Panc1 (cell line): ENCODE measurements at regions not wholly inside any gene's neighbourhood (a gene's known extent, or its start where the extent isn't known, plus 50 kb on each side); places are given as distances from the start of the nearest gene placed in this dataset.

Source experiments
- ATAC-seq: fragments of 200-7000 bp; cut with Tn5 transposase; 2 replicates; pipeline ENCODE4 v1.9.1; 2020; ENCODE audit warnings: mild to moderate bottlenecking, moderate library complexity
- BruUV-seq: library from RNA; stranded (reverse); fragments of 400-500 nt; replicated peaks from 2 replicates; lab custom pipeline; 2021; lab: Mats Ljungman, UMichigan
- CTCF ChIA-PET: fragments of 300-600 bp; sonication (Branson Sonifier 250); formaldehyde crosslinking; loops from one replicate; lab custom pipeline; 2022; ENCODE audit warnings: antibody characterized with exemption; lab: Charles Lee
- POLR2A ChIA-PET: fragments of 300-600 bp; sonication (Branson Sonifier 250); formaldehyde crosslinking; loops from one replicate; lab custom pipeline; 2022; ENCODE audit warnings: antibody characterized with exemption; lab: Charles Lee
- DNase-seq: peaks from one replicate; pipeline ENCODE4 v3.0.0-alpha.2; 2010; ENCODE audit warnings: low read depth, low spot score
- H3K27ac ChIP-seq: 2 replicates; pipeline ENCODE4 v1.5.1; 2011; ENCODE audit warnings: mild to moderate bottlenecking, low read length, inconsistent platforms
- H3K27me3 ChIP-seq: fragments of 200-500 bp; sonication (Bioruptor generic); 2 replicates; pipeline ENCODE4 v1.6.0; 2014; ENCODE audit warnings: low read length, inconsistent platforms; ENCODE audit not compliant: control insufficient read depth, insufficient read depth
- H3K36me3 ChIP-seq: fragments of 200-500 bp; sonication (Bioruptor generic); 2 replicates; pipeline ENCODE4 v1.5.1; 2014; ENCODE audit warnings: inconsistent platforms, mild to moderate bottlenecking, low read length, moderate library complexity; ENCODE audit not compliant: control insufficient read depth, insufficient read depth
- H3K4me1 ChIP-seq: 2 replicates; pipeline ENCODE4 v1.5.1; 2011; ENCODE audit warnings: inconsistent platforms, mild to moderate bottlenecking, low read length, moderate library complexity; ENCODE audit not compliant: control insufficient read depth, insufficient read depth
- H3K4me3 ChIP-seq, 2 experiments: 2 replicates each; pipeline ENCODE4 v1.5.1; 2011 to 2012; ENCODE audit warnings: low read depth in 2 of 2, low read length in 2 of 2, mild to moderate bottlenecking in 2 of 2, inconsistent platforms in 1 of 2, moderate library complexity in 1 of 2
- H3K9me3 ChIP-seq: fragments of 200-500 bp; sonication (Bioruptor generic); 2 replicates; pipeline ENCODE4 v1.5.1; 2014; ENCODE audit warnings: low read depth, mild to moderate bottlenecking, inconsistent platforms, low read length, moderate library complexity; ENCODE audit not compliant: control insufficient read depth, insufficient read depth
- CTCF ChIP-seq: fragments of 450-650 bp; IDR thresholded peaks from 2 replicates; pipeline ENCODE4 v1.5.1; 2017; ENCODE audit warnings: mild to moderate bottlenecking
- POLR2AphosphoS5 ChIP-seq: IDR thresholded peaks from 2 replicates; pipeline ENCODE4 v1.6.1; 2012; ENCODE audit warnings: mild to moderate bottlenecking, low read depth, low read length, moderate library complexity
- SIN3A ChIP-seq: IDR thresholded peaks from 2 replicates; pipeline ENCODE4 v1.6.1; 2012; ENCODE audit warnings: low read depth, mild to moderate bottlenecking, low read length, moderate library complexity, borderline replicate concordance; ENCODE audit not compliant: insufficient read depth
- TCF7L2 ChIP-seq: IDR thresholded peaks from 2 replicates; pipeline ENCODE4 v1.6.1; 2011; ENCODE audit warnings: mild to moderate bottlenecking, low read depth, low read length, inconsistent platforms
- in situ Hi-C: cut with HindIII; loops from 2 replicates; pipeline ENCODE4 v1.10.0; 2016; ENCODE audit warnings: low sequenced_read_pairs, low pct_unique_long_range_greater_than_20kb
- intact Hi-C: fragments of 100-400 bp; cut with micrococcal nuclease; formaldehyde crosslinking; loops from one replicate; pipeline ENCODE4 v1.10.0; 2022; ENCODE audit not compliant: unreplicated experiment
- TF ChIP-seq, protein P1 (sequence below), 2 experiments: IDR thresholded peaks; 2 replicates each; pipeline ENCODE4 v1.6.1; 2011 to 2012; ENCODE audit warnings: low read depth in 2 of 2, control low read depth in 1 of 2, low read length in 1 of 2, mild to moderate bottlenecking in 1 of 2, moderate library complexity in 1 of 2; ENCODE audit not compliant: insufficient read depth in 1 of 2

DNA sequence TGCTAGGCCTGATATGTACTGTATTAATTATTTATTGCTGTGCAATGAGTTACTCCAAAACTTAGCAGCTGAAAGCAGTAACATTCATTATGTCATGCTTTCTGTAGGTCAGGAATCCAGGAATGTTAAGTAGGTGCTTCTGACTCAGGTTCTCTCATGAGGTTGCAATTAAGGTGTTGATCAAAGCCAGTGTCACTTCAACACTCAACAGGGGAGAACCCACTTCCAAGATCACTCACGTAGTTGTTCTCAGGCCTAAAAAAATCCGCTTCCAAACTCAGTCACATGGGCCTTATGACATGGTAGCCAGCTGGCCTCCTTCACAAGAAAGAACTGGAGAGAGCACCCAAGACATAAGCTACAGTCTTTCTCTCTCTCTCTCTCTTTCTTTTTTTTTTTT, 211.1 kb upstream of the NBEA start:
- no peak overlapping the region for H3K4me3 ChIP-seq
- ATAC-seq (no peak), DNase-seq (no peak)
- CTCF ChIA-PET: no interaction called here
- no peaks in the 10 kb centered on the region for H3K27me3 ChIP-seq
- in situ Hi-C loops (no loop called here), intact Hi-C loops (no loop called here)
- TF ChIP-seq SIN3A (no peak), POLR2AphosphoS5 (no peak), CTCF (no peak), TCF7L2 (no peak)
- TF ChIP-seq, protein P1, sequence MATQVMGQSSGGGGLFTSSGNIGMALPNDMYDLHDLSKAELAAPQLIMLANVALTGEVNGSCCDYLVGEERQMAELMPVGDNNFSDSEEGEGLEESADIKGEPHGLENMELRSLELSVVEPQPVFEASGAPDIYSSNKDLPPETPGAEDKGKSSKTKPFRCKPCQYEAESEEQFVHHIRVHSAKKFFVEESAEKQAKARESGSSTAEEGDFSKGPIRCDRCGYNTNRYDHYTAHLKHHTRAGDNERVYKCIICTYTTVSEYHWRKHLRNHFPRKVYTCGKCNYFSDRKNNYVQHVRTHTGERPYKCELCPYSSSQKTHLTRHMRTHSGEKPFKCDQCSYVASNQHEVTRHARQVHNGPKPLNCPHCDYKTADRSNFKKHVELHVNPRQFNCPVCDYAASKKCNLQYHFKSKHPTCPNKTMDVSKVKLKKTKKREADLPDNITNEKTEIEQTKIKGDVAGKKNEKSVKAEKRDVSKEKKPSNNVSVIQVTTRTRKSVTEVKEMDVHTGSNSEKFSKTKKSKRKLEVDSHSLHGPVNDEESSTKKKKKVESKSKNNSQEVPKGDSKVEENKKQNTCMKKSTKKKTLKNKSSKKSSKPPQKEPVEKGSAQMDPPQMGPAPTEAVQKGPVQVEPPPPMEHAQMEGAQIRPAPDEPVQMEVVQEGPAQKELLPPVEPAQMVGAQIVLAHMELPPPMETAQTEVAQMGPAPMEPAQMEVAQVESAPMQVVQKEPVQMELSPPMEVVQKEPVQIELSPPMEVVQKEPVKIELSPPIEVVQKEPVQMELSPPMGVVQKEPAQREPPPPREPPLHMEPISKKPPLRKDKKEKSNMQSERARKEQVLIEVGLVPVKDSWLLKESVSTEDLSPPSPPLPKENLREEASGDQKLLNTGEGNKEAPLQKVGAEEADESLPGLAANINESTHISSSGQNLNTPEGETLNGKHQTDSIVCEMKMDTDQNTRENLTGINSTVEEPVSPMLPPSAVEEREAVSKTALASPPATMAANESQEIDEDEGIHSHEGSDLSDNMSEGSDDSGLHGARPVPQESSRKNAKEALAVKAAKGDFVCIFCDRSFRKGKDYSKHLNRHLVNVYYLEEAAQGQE (IDR thresholded peaks at IDR 0.05; ENCODE audit: insufficient read depth in 1 of 2, low read depth in 2 of 2, low read length in 1 of 2): no peak
- no peak overlapping the region for H3K27ac ChIP-seq
- no peaks in the 10 kb centered on the region for H3K4me1 ChIP-seq
- POLR2A ChIA-PET: no interaction called here
- no peaks in the 10 kb centered on the region for H3K36me3 ChIP-seq
- no peaks in the 10 kb centered on the region for H3K9me3 ChIP-seq
- no TSS peak for BruUV-seq

DNA sequence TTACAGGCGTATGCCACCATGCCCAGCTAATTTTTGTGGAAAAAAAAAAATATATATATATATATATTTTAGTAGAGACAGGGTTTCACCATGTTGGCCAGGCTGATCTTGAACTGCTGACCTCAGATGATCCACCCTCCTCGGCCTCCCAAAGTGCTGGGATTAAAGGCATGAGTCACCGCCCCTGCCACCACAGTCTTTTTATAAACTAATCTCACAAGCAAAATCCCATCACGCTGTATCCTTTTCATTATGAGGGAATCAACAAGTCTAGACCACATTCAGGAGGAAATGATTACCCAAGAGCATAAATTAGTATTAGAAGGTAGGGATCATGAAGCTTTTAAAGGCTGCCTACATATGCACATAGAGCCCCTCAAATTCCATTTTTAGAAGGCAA, 210.6 kb upstream of the NBEA start:
- ATAC-seq: no peak
- Histone ChIP-seq H3K36me3 (no peaks in the 10 kb centered on the region), H3K4me1 (no peaks in the 10 kb centered on the region), H3K4me3 (no peak overlapping the region), H3K27ac (no peak overlapping the region), H3K27me3 (no peaks in the 10 kb centered on the region), H3K9me3 (no peaks in the 10 kb centered on the region)
- no peak for DNase-seq
- CTCF ChIA-PET: no interaction called here
- in situ Hi-C loops (no loop called here), intact Hi-C loops (no loop called here)
- POLR2A ChIA-PET: no interaction called here
- TF ChIP-seq SIN3A: no peak
- TF ChIP-seq CTCF: no peak
- no peak for TF ChIP-seq TCF7L2
- TF ChIP-seq, protein P1 (IDR thresholded peaks at IDR 0.05; ENCODE audit: insufficient read depth in 1 of 2, low read depth in 2 of 2, low read length in 1 of 2): no peak
- no peak for TF ChIP-seq POLR2AphosphoS5
- no TSS peak for BruUV-seq
